Liver (tissue), 8 donors: ENCODE measurements at regions not wholly inside any gene's neighbourhood (a gene's known extent, or its start where the extent isn't known, plus 50 kb on each side); places are given as distances from the start of the nearest gene placed in this dataset.

Source experiments
- DNase-seq: peaks from one replicate; pipeline ENCODE4 v3.0.0-alpha.2; 2017; ENCODE audit warnings: low spot score
- H3K27ac ChIP-seq, 2 donors: one replicate each; pipeline ENCODE4 v1.7.0; 2013; ENCODE audit warnings: inconsistent platforms in 2 of 2, low read length in 2 of 2, control low read depth in 1 of 2, low read depth in 1 of 2, mild to moderate bottlenecking in 1 of 2
- H3K27me3 ChIP-seq, 4 donors: one replicate each; pipeline versions ENCODE4 v1.6.1 to v1.7.0; 2013; ENCODE audit warnings: low read length in 3 of 4, inconsistent platforms in 1 of 4, mild to moderate bottlenecking in 1 of 4, moderate library complexity in 1 of 4; ENCODE audit not compliant: control insufficient read depth in 4 of 4, insufficient read depth in 4 of 4
- H3K36me3 ChIP-seq, 4 donors: one replicate each; pipeline versions ENCODE4 v1.6.1 to v1.7.0; 2013; ENCODE audit warnings: low read length in 3 of 4, mild to moderate bottlenecking in 3 of 4, low read depth in 1 of 4, moderate library complexity in 1 of 4; ENCODE audit not compliant: control insufficient read depth in 4 of 4, insufficient read depth in 3 of 4
- H3K4me1 ChIP-seq, 4 donors: one replicate each; pipeline versions ENCODE4 v1.6.1 to v1.7.0; 2013; ENCODE audit warnings: low read length in 3 of 4, mild to moderate bottlenecking in 3 of 4, moderate library complexity in 1 of 4; ENCODE audit not compliant: control insufficient read depth in 4 of 4, insufficient read depth in 4 of 4
- H3K4me3 ChIP-seq, 3 donors: one replicate each; pipeline versions ENCODE4 v1.6.1 to v1.7.0; 2013; ENCODE audit warnings: low read length in 3 of 3, control low read depth in 1 of 3, low read depth in 1 of 3, mild to moderate bottlenecking in 1 of 3
- H3K9ac ChIP-seq, 2 donors: one replicate each; pipeline ENCODE4 v1.7.0; 2013; ENCODE audit warnings: low read length in 2 of 2, mild to moderate bottlenecking in 2 of 2, moderate library complexity in 2 of 2, control low read depth in 1 of 2, low read depth in 1 of 2
- H3K9me3 ChIP-seq, 4 donors: one replicate each; pipeline versions ENCODE4 v1.6.1 to v1.7.0; 2013; ENCODE audit warnings: low read length in 3 of 4; ENCODE audit not compliant: control insufficient read depth in 4 of 4
- ATF3 ChIP-seq: IDR thresholded peaks from 2 replicates; pipeline ENCODE4 v1.6.1; 2016; ENCODE audit warnings: antibody characterized with exemption
- CTCF ChIP-seq: fragments of 150-350 bp; IDR thresholded peaks from 2 replicates; pipeline ENCODE4 v1.5.1; 2017; ENCODE audit warnings: improper control_type of control experiment, low read depth, low read length; ENCODE audit not compliant: missing input control
- EGR1 ChIP-seq, 2 donors: IDR thresholded peaks; 2 replicates each; pipeline ENCODE4 v1.6.1; 2016 to 2018; ENCODE audit warnings: antibody characterized with exemption in 2 of 2, low read depth in 2 of 2
- FOXA1 ChIP-seq: IDR thresholded peaks from 2 replicates; pipeline ENCODE4 v1.6.1; 2016; ENCODE audit warnings: antibody characterized with exemption
- FOXA2 ChIP-seq: IDR thresholded peaks from 2 replicates; pipeline ENCODE4 v1.6.1; 2016; ENCODE audit warnings: antibody characterized with exemption
- GABPA ChIP-seq, 2 donors: IDR thresholded peaks in 1 of 2; conservative IDR thresholded peaks in 1 of 2; 2 replicates each; pipeline ENCODE4 v1.6.1; 2016; ENCODE audit warnings: antibody characterized with exemption in 2 of 2, mild to moderate bottlenecking in 1 of 2, moderate library complexity in 1 of 2
- HNF4A ChIP-seq, 2 donors: conservative IDR thresholded peaks; 2 replicates each; pipeline ENCODE4 v1.6.1; 2016; ENCODE audit warnings: antibody characterized with exemption in 2 of 2, mild to moderate bottlenecking in 2 of 2
- HNF4G ChIP-seq: IDR thresholded peaks from 2 replicates; pipeline ENCODE4 v1.6.1; 2016; ENCODE audit warnings: antibody characterized with exemption
- JUND ChIP-seq, 2 donors: IDR thresholded peaks; 2 replicates each; pipeline ENCODE4 v1.6.1; 2016; ENCODE audit warnings: antibody characterized with exemption in 2 of 2
- NR2F2 ChIP-seq: IDR thresholded peaks from 2 replicates; pipeline ENCODE4 v1.6.1; 2016; ENCODE audit warnings: antibody characterized with exemption
- RAD21 ChIP-seq, 2 donors: IDR thresholded peaks; 2 replicates each; pipeline ENCODE4 v1.6.1; 2016; ENCODE audit warnings: antibody characterized with exemption in 2 of 2, mild to moderate bottlenecking in 2 of 2
- SP1 ChIP-seq: IDR thresholded peaks from 2 replicates; pipeline ENCODE4 v1.6.1; 2018; ENCODE audit warnings: antibody characterized with exemption, mild to moderate bottlenecking
- TAF1 ChIP-seq: conservative IDR thresholded peaks from 2 replicates; pipeline ENCODE4 v1.6.1; 2016; ENCODE audit warnings: antibody characterized with exemption, mild to moderate bottlenecking
- YY1 ChIP-seq: IDR thresholded peaks from 2 replicates; pipeline ENCODE4 v1.6.1; 2016; ENCODE audit warnings: antibody characterized with exemption, mild to moderate bottlenecking
- whole genome bisulfite sequencing: extraction: QIAGEN DNeasy Blood & Tissue Kit; methylation state at CpG from one replicate; pipeline ENCODE4 v1.1.7; 2013; 5-methylcytosine and 5-hydroxymethylcytosine counted together
- TF ChIP-seq, protein P1 (sequence below): IDR thresholded peaks from 2 replicates; pipeline ENCODE4 v1.6.1; 2016; ENCODE audit warnings: antibody characterized with exemption
- TF ChIP-seq, protein P2 (sequence below): IDR thresholded peaks from 2 replicates; pipeline ENCODE4 v1.6.1; 2016; ENCODE audit warnings: antibody characterized with exemption, mild to moderate bottlenecking
- donor health status: healthy.
- donor health status: healthy.
- donor health status: healthy.
- donor health status: healthy.
- donor health status: healthy.

- no peak overlapping the region for H3K27ac ChIP-seq
- no peaks in the 10 kb centered on the region for H3K9me3 ChIP-seq
- H3K4me1 ChIP-seq, result no peaks in the 10 kb centered on the region
- 33% methylated on average over 3 of the region's 3 CpGs for WGBS
- no peaks in the 10 kb centered on the region for H3K36me3 ChIP-seq
- H3K27me3 ChIP-seq, result no peaks in the 10 kb centered on the region
- H3K9ac ChIP-seq, result no peak overlapping the region
- TF ChIP-seq, protein P1, sequence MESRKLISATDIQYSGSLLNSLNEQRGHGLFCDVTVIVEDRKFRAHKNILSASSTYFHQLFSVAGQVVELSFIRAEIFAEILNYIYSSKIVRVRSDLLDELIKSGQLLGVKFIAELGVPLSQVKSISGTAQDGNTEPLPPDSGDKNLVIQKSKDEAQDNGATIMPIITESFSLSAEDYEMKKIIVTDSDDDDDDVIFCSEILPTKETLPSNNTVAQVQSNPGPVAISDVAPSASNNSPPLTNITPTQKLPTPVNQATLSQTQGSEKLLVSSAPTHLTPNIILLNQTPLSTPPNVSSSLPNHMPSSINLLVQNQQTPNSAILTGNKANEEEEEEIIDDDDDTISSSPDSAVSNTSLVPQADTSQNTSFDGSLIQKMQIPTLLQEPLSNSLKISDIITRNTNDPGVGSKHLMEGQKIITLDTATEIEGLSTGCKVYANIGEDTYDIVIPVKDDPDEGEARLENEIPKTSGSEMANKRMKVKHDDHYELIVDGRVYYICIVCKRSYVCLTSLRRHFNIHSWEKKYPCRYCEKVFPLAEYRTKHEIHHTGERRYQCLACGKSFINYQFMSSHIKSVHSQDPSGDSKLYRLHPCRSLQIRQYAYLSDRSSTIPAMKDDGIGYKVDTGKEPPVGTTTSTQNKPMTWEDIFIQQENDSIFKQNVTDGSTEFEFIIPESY, result no peak
- TF ChIP-seq HNF4G (no peak), EGR1 (IDR thresholded peaks at IDR 0.05; ENCODE audit: low read depth in 2 of 2) (no peak), NR2F2 (no peak), YY1 (no peak), JUND (IDR thresholded peaks at IDR 0.05) (no peak), RAD21 (IDR thresholded peaks at IDR 0.05) (no peak), SP1 (no peak), HNF4A (conservative IDR thresholded peaks at IDR 0.05) (no peak), TAF1 (no peak), CTCF (no peak)
- TF ChIP-seq, protein P2, sequence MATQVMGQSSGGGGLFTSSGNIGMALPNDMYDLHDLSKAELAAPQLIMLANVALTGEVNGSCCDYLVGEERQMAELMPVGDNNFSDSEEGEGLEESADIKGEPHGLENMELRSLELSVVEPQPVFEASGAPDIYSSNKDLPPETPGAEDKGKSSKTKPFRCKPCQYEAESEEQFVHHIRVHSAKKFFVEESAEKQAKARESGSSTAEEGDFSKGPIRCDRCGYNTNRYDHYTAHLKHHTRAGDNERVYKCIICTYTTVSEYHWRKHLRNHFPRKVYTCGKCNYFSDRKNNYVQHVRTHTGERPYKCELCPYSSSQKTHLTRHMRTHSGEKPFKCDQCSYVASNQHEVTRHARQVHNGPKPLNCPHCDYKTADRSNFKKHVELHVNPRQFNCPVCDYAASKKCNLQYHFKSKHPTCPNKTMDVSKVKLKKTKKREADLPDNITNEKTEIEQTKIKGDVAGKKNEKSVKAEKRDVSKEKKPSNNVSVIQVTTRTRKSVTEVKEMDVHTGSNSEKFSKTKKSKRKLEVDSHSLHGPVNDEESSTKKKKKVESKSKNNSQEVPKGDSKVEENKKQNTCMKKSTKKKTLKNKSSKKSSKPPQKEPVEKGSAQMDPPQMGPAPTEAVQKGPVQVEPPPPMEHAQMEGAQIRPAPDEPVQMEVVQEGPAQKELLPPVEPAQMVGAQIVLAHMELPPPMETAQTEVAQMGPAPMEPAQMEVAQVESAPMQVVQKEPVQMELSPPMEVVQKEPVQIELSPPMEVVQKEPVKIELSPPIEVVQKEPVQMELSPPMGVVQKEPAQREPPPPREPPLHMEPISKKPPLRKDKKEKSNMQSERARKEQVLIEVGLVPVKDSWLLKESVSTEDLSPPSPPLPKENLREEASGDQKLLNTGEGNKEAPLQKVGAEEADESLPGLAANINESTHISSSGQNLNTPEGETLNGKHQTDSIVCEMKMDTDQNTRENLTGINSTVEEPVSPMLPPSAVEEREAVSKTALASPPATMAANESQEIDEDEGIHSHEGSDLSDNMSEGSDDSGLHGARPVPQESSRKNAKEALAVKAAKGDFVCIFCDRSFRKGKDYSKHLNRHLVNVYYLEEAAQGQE, result no peak
- H3K4me3 ChIP-seq, result no peak overlapping the region
- no peak for DNase-seq
Observed at GRCh38 chr4:43146198-43146597, 253.7 kb downstream of the GRXCR1 start.

- Histone ChIP-seq H3K9me3 (no peaks in the 10 kb centered on the region), H3K9ac (no peak overlapping the region), H3K4me1 (no peaks in the 10 kb centered on the region), H3K36me3 (no peaks in the 10 kb centered on the region), H3K27ac (no peak overlapping the region), H3K27me3 (no peaks in the 10 kb centered on the region), H3K4me3 (no peak overlapping the region)
- DNase-seq, result no peak
- 77% methylated on average over 2 of the region's 2 CpGs for WGBS
- TF ChIP-seq ATF3, result no peak
- TF ChIP-seq CTCF, result no peak
- TF ChIP-seq, protein P2, result no peak
- TF ChIP-seq NR2F2, result no peak
- no peak for TF ChIP-seq TAF1
- TF ChIP-seq, protein P1, result no peak
- no peak for TF ChIP-seq JUND (IDR thresholded peaks at IDR 0.05)
- TF ChIP-seq YY1, result no peak
- no peak for TF ChIP-seq SP1
- no peak for TF ChIP-seq RAD21 (IDR thresholded peaks at IDR 0.05)
- TF ChIP-seq FOXA1, result no peak
- no peak for TF ChIP-seq GABPA (IDR thresholded peaks at IDR 0.05 in 1 of 2, conservative IDR thresholded peaks at IDR 0.05 in 1 of 2)
- no peak for TF ChIP-seq HNF4G
- no peak for TF ChIP-seq FOXA2
Observed at GRCh38 chr4:43148481-43148880, 256.0 kb downstream of the GRXCR1 start.
